Right kidney (tissue), 1 donor: ENCODE measurements at regions not wholly inside any gene's neighbourhood (a gene's known extent, or its start where the extent isn't known, plus 50 kb on each side); places are given as distances from the start of the nearest gene placed in this dataset.

Experiments used
- DNase-seq: peaks from one replicate; pipeline ENCODE4 v3.0.0-alpha.2; 2016

- DNase-seq = no peak
Observed at GRCh38 chr10:90342480-90342879, 515.4 kb downstream of the HTR7 start.

- DNase-seq = no peak
Observed at GRCh38 chr10:90344226-90344625, 513.6 kb downstream of the HTR7 start.

- DNase-seq = no peak
Observed at GRCh38 chr10:90347239-90347638, 510.6 kb downstream of the HTR7 start.

GRCh38 chr10:90350122-90350521 is 507.7 kb downstream of the HTR7 start:
- no peak for DNase-seq

- DNase-seq = no peak
Observed at GRCh38 chr10:90352288-90352687, 505.6 kb downstream of the HTR7 start.

- DNase-seq = no peak
Observed at GRCh38 chr10:90354914-90355313, 502.9 kb downstream of the HTR7 start.

- DNase-seq = no peak
Observed at GRCh38 chr10:90363799-90364483, 493.9 kb downstream of the HTR7 start.

GRCh38 chr10:90372451-90372850 is 485.4 kb downstream of the HTR7 start:
- no peak for DNase-seq

- DNase-seq = no peak
Observed at GRCh38 chr10:90373911-90374310, 483.9 kb downstream of the HTR7 start.

GRCh38 chr10:90378524-90379076 is 479.2 kb downstream of the HTR7 start:
- no peak for DNase-seq

- no peak for DNase-seq
Observed at GRCh38 chr10:90381468-90381867, 476.4 kb downstream of the HTR7 start.

- DNase-seq = no peak
Observed at GRCh38 chr10:90389876-90390275, 468.0 kb downstream of the HTR7 start.

- DNase-seq = no peak
Observed at GRCh38 chr10:90394311-90394710, 463.5 kb downstream of the HTR7 start.

- DNase-seq = no peak
Observed at GRCh38 chr10:90396721-90397120, 461.1 kb downstream of the HTR7 start.

GRCh38 chr10:90398566-90398965 is 459.3 kb downstream of the HTR7 start:
- DNase-seq = no peak

GRCh38 chr10:90399782-90400181 is 458.1 kb downstream of the HTR7 start:
- DNase-seq = no peak

- DNase-seq = no peak
Observed at GRCh38 chr10:90403211-90404000, 454.4 kb downstream of the HTR7 start.

- no peak for DNase-seq
Observed at GRCh38 chr10:90407131-90407530, 450.7 kb downstream of the HTR7 start.

- no peak for DNase-seq
Observed at GRCh38 chr10:90407851-90408250, 450.0 kb downstream of the HTR7 start.

GRCh38 chr10:90412582-90412981 is 445.3 kb downstream of the HTR7 start:
- no peak for DNase-seq

- no peak for DNase-seq
Observed at GRCh38 chr10:90413196-90413595, 444.6 kb downstream of the HTR7 start.

- DNase-seq = no peak
Observed at GRCh38 chr10:90414926-90415325, 442.9 kb downstream of the HTR7 start.

GRCh38 chr10:90417029-90417428 is 440.8 kb downstream of the HTR7 start:
- no peak for DNase-seq
